ENCODE measurements at regions not wholly inside any gene's neighbourhood (a gene's known extent, or its start where the extent isn't known, plus 50 kb on each side); places are given as distances from the start of the nearest gene placed in this dataset.

DNA sequence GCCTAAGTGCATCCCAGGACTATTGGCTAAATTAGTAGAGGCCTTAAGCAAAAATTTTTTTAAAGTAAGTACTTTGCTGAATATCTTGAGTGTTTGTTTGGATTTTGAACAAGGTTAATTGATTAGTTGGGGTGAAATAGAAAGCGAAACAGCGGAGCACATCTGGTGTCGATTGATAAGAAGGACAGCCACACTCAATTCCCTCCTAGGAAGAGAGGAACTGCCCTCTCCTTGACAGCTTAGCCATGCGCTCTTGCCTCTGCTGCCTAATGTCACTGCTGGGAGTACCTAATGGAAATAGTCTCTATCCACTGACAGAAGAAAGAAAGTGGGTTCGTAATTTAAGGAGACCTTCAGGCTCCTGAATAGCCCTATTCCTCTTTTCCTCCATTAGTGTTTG is 943.6 kb downstream of the DIPK2A start:
- Mint-ChIP-seq H3K27ac (no peak overlapping the region), H3K36me3 (ENCODE audit: insufficient read depth) (no peaks in the 10 kb centered on the region), H3K9me3 (ENCODE audit: low read depth) (peaks cover 4% of the 10 kb centered on the region), H3K4me3 (ENCODE audit: low read depth) (no peak overlapping the region), H3K27me3 (no peaks in the 10 kb centered on the region), H3K4me1 (ENCODE audit: low read depth) (peaks cover 3% of the 10 kb centered on the region)
- DNase-seq (ENCODE audit: low spot score, unreplicated experiment) = no peak
- TF ChIP-seq, protein P1, sequence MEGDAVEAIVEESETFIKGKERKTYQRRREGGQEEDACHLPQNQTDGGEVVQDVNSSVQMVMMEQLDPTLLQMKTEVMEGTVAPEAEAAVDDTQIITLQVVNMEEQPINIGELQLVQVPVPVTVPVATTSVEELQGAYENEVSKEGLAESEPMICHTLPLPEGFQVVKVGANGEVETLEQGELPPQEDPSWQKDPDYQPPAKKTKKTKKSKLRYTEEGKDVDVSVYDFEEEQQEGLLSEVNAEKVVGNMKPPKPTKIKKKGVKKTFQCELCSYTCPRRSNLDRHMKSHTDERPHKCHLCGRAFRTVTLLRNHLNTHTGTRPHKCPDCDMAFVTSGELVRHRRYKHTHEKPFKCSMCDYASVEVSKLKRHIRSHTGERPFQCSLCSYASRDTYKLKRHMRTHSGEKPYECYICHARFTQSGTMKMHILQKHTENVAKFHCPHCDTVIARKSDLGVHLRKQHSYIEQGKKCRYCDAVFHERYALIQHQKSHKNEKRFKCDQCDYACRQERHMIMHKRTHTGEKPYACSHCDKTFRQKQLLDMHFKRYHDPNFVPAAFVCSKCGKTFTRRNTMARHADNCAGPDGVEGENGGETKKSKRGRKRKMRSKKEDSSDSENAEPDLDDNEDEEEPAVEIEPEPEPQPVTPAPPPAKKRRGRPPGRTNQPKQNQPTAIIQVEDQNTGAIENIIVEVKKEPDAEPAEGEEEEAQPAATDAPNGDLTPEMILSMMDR (IDR thresholded peaks at IDR 0.05; ENCODE audit: unreplicated experiment) = no peak

DNA sequence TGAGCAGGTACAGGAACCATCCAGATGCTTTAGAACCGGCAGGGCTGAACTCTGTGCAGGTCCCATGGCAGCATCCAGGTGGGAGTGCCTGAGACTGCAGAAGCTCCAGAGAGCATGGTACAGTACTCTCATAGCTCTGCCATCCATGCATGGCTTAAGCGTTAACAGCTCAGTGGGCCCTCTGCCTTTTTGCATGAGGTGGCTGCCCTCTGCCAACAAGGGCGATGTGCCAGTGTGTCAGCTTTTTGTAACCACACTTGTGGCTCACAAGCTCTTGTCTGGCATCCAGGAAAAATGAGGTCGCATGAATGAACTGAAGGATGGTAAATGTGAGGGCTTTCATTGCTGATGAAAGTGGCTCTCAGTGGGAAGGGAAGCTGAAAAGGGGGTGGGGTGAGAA is 950.1 kb downstream of the DIPK2A start:
- no peak for DNase-seq (ENCODE audit: low spot score, unreplicated experiment)
- TF ChIP-seq, protein P1 (IDR thresholded peaks at IDR 0.05; ENCODE audit: unreplicated experiment) = no peak
- Mint-ChIP-seq H3K27me3 (no peaks in the 10 kb centered on the region), H3K9me3 (ENCODE audit: low read depth) (no peaks in the 10 kb centered on the region), H3K4me3 (ENCODE audit: low read depth) (no peak overlapping the region), H3K36me3 (ENCODE audit: insufficient read depth) (no peaks in the 10 kb centered on the region), H3K4me1 (ENCODE audit: low read depth) (peaks cover 8% of the 10 kb centered on the region), H3K27ac (no peak overlapping the region)

DNA sequence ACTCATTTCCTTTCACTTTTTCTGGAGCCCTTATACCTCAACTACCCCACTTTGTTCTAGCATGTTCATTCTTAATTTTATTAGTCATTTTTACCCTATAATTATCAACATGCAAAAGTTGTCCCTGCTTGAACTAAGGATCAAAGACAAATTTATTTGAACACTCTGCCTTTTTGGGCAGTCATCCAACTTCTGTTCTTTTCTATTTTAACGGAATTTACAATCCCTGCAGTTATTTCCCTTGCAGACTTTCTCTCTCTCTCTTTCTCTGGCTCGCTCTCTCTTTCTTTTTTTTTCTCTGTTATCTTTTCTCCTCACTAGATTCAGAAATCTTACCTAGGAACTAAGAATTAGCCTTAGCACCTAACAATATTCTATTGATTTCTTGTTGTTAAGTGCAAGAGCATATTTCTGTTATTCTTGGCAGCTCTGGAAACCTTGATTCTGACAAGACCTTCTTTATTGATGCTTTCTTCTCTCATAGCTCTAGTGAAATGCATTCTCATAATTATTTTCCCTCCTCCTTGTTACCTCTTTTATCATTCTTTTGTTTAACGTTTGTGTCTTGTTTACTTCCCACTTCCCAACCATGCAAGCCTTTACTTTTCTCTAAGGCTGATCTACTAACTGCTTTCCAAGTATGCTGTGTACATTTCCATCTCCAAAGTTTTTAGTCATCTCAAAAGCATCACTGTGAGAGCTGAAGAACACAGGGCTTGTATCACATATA is 951.6 kb downstream of the DIPK2A start:
- Mint-ChIP-seq H3K4me1 (ENCODE audit: low read depth) (peaks cover 8% of the 10 kb centered on the region), H3K4me3 (ENCODE audit: low read depth) (no peak overlapping the region), H3K36me3 (ENCODE audit: insufficient read depth) (no peaks in the 10 kb centered on the region), H3K27me3 (no peaks in the 10 kb centered on the region), H3K27ac (no peak overlapping the region), H3K9me3 (ENCODE audit: low read depth) (no peaks in the 10 kb centered on the region)
- no peak for DNase-seq (ENCODE audit: low spot score, unreplicated experiment)
- TF ChIP-seq, protein P1 (IDR thresholded peaks at IDR 0.05; ENCODE audit: unreplicated experiment) = no peak

DNA sequence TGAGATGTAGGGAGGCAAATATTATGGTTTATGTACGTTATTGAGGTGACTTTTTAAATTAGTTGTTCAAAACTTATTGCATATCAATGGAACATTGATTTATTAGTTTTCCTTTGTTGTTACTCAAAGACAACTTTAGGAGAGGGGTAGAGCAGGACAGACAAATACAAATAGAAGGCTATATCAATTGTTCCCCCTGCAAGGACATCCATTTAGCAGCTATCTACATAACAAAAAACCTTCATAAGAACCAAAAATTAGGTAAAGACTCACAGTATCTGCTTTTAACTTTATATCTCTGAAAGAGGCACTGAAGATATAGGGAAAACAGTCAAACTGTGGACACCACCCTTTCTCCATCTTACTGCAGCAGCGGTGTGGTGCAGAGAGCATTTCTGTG is 958.8 kb downstream of the DIPK2A start:
- H3K4me1 Mint-ChIP-seq (ENCODE audit: low read depth) = no peaks in the 10 kb centered on the region
- H3K4me3 Mint-ChIP-seq (ENCODE audit: low read depth) = no peak overlapping the region
- TF ChIP-seq, protein P1 (IDR thresholded peaks at IDR 0.05; ENCODE audit: unreplicated experiment) = no peak
- no peaks in the 10 kb centered on the region for H3K36me3 Mint-ChIP-seq (ENCODE audit: insufficient read depth)
- no peaks in the 10 kb centered on the region for H3K27me3 Mint-ChIP-seq
- peak overlapping the region; percentile 37 for H3K27ac Mint-ChIP-seq
- DNase-seq (ENCODE audit: low spot score, unreplicated experiment) = no peak
- H3K9me3 Mint-ChIP-seq (ENCODE audit: low read depth) = peaks cover 15% of the 10 kb centered on the region

DNA sequence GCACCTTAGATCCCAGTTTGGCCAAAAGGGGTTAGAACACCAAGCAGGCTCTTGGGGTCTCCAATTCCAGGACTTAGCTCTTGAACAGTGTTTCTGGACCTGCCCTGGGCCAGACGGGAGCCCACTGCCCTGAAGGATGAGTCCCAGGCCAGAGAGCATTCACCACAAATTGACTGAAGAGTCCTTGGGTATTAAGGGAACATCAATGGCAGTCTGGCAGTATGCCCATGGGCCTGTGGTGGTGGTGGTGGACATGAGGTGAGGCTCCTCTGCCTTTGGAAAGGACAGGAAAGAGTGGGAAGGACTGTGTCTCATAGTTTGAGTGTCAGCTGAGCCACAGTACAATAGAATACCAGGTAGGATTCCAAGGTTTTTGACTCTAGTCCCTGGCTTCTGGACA is 960.0 kb downstream of the DIPK2A start:
- no peaks in the 10 kb centered on the region for H3K27me3 Mint-ChIP-seq
- TF ChIP-seq, protein P1 (IDR thresholded peaks at IDR 0.05; ENCODE audit: unreplicated experiment) = no peak
- no peak for DNase-seq (ENCODE audit: low spot score, unreplicated experiment)
- no peak overlapping the region for H3K4me3 Mint-ChIP-seq (ENCODE audit: low read depth)
- no peak overlapping the region for H3K27ac Mint-ChIP-seq
- peaks cover 20% of the 10 kb centered on the region for H3K9me3 Mint-ChIP-seq (ENCODE audit: low read depth)
- H3K36me3 Mint-ChIP-seq (ENCODE audit: insufficient read depth) = no peaks in the 10 kb centered on the region
- H3K4me1 Mint-ChIP-seq (ENCODE audit: low read depth) = no peaks in the 10 kb centered on the region

All from progenitor cell of endocrine pancreas (in vitro differentiated cells).